Caco-2 (cell line): ENCODE measurements at regions not wholly inside any gene's neighbourhood (a gene's known extent, or its start where the extent isn't known, plus 50 kb on each side); places are given as distances from the start of the nearest gene placed in this dataset.

Source experiments
- BruUV-seq: library from RNA; stranded (reverse); fragments of 400-500 nt; replicated peaks from 2 replicates; lab custom pipeline; 2021; lab: Mats Ljungman, UMichigan
- CTCF ChIA-PET: fragments of 300-600 bp; sonication (Branson Sonifier 250); formaldehyde crosslinking; loops from one replicate; lab custom pipeline; 2022; ENCODE audit warnings: antibody characterized with exemption; lab: Charles Lee
- POLR2A ChIA-PET: fragments of 300-600 bp; sonication (Branson Sonifier 250); formaldehyde crosslinking; loops from one replicate; lab custom pipeline; 2022; ENCODE audit warnings: antibody characterized with exemption; lab: Charles Lee
- DNase-seq, 2 experiments: peaks; one replicate each; pipeline versions ENCODE4 v3.0.0 to v3.0.0-alpha.2; 2020 to 2022
- H3K27me3 ChIP-seq: replicated peaks from 2 replicates; pipeline ENCODE4 v1.6.0; 2011; ENCODE audit warnings: low read length; ENCODE audit not compliant: control insufficient read depth, insufficient read depth
- H3K36me3 ChIP-seq: 2 replicates; pipeline ENCODE4 v1.5.1; 2011; ENCODE audit warnings: low read length; ENCODE audit not compliant: control insufficient read depth, insufficient read depth
- H3K4me1 ChIP-seq: fragments of 250-450 bp; sonication (Bioruptor Pico); 2 replicates; pipeline ENCODE4 v1.5.1; 2020; ENCODE audit warnings: mild to moderate bottlenecking
- H3K4me3 ChIP-seq: 2 replicates; pipeline ENCODE4 v1.5.1; 2011; ENCODE audit warnings: low read depth, mild to moderate bottlenecking, control low read depth, low read length
- H3K9me3 ChIP-seq: fragments of 250-450 bp; sonication (Bioruptor Pico); 2 replicates; pipeline ENCODE4 v1.5.1; 2020; ENCODE audit warnings: mild to moderate bottlenecking, moderate library complexity
- H3K27ac Mint-ChIP-seq: one replicate; pipeline ENCODE4 v1.8.0; 2022; ENCODE audit warnings: mixed read lengths; ENCODE audit not compliant: unreplicated experiment
- H3K27me3 Mint-ChIP-seq: one replicate; pipeline ENCODE4 v1.8.0; 2022; ENCODE audit warnings: mixed read lengths; ENCODE audit not compliant: insufficient read depth, unreplicated experiment
- H3K36me3 Mint-ChIP-seq: one replicate; pipeline ENCODE4 v1.8.0; 2022; ENCODE audit warnings: mild to moderate bottlenecking, mixed read lengths; ENCODE audit not compliant: insufficient read depth, unreplicated experiment
- H3K4me1 Mint-ChIP-seq: one replicate; pipeline ENCODE4 v1.8.0; 2022; ENCODE audit warnings: low read depth, mixed read lengths; ENCODE audit not compliant: unreplicated experiment
- H3K4me3 Mint-ChIP-seq: one replicate; pipeline ENCODE4 v1.8.0; 2022; ENCODE audit warnings: mild to moderate bottlenecking, moderate library complexity, mixed read lengths; ENCODE audit not compliant: unreplicated experiment
- H3K9me3 Mint-ChIP-seq: one replicate; pipeline ENCODE4 v1.8.0; 2022; ENCODE audit warnings: mixed read lengths; ENCODE audit not compliant: unreplicated experiment
- CTCF ChIP-seq, 2 experiments: fragments of 200-600 bp in 1 of 2; IDR thresholded peaks; 1 replicate in 1 of 2; 2 replicates in 1 of 2; pipeline versions ENCODE4 v1.5.1 to v1.8.0; 2011 to 2022; ENCODE audit warnings: antibody characterized with exemption in 1 of 2, control low read depth in 1 of 2, inconsistent platforms in 1 of 2, low read depth in 1 of 2, low read length in 1 of 2, mild to moderate bottlenecking in 1 of 2, moderate library complexity in 1 of 2; ENCODE audit not compliant: insufficient read depth in 1 of 2, severe bottlenecking in 1 of 2, unreplicated experiment in 1 of 2
- intact Hi-C: fragments of 100-400 bp; cut with micrococcal nuclease; formaldehyde crosslinking; loops from one replicate; pipeline ENCODE4 v1.10.0; 2022; ENCODE audit not compliant: unreplicated experiment

DNA sequence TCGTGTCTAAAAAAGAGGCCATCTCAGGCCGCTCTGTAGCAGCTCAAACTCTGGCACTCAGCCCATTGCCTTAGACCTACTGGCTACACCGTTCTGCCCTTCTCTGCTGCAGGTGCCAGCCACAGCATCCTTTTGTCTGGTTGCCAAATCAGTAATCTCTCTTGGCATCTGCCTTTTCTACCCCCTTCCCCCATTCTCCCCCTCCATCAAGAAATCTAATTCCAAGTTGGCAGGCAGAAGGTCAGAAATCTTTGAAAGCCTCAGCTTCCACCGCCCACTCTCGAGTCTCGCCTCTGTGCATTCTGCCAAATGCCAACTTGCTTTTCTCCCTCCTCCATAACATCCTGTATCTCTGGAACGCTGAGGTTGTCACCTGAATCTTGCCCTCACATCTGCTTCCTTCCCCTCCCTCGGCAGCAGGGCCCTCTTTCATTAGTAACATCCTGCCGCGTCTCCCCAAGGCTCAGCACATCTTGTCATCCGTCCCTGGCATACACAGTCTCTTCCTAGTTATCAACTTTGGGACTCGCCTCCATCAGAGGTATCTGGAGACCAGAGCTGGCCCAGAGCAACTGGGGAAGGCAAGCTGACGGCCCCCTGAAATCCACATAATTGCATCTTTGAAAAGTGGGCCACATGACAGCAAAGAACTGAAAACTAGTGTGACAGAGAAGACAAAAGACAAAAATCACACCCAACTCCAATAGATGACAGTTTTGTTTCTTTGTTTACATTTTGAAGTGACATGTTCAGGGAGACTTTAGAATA, 312.0 kb upstream of the CCDC54 start:
- intact Hi-C loops = loop anchor here (2.0 kb wide), 1 partner anchor 456 kb away; no protein-coding TSS in a partner anchor
- Mint-ChIP-seq H3K4me3 (no peak overlapping the region), H3K36me3 (no peaks in the 10 kb centered on the region), H3K9me3 (no peaks in the 10 kb centered on the region), H3K4me1 (peaks cover 9% of the 10 kb centered on the region), H3K27me3 (peaks cover 4% of the 10 kb centered on the region), H3K27ac (no peak overlapping the region)
- no peak for DNase-seq
- H3K4me3 ChIP-seq = no peak overlapping the region
- ChIA-PET CTCF (interaction anchor here (0.7 kb wide), 1 partner anchor 13 kb away, joined by 3 read pairs; no protein-coding TSS in a partner anchor), POLR2A (no interaction called here)
- no peaks in the 10 kb centered on the region for H3K4me1 ChIP-seq
- no peaks in the 10 kb centered on the region for H3K36me3 ChIP-seq
- BruUV-seq = no TSS peak
- H3K9me3 ChIP-seq = no peaks in the 10 kb centered on the region
- no peaks in the 10 kb centered on the region for H3K27me3 ChIP-seq
- TF ChIP-seq CTCF (IDR thresholded peaks at IDR 0.05; ENCODE audit: insufficient read depth in 1 of 2, low read depth in 1 of 2, low read length in 1 of 2, severe bottlenecking in 1 of 2, unreplicated experiment in 1 of 2) = no peak

DNA sequence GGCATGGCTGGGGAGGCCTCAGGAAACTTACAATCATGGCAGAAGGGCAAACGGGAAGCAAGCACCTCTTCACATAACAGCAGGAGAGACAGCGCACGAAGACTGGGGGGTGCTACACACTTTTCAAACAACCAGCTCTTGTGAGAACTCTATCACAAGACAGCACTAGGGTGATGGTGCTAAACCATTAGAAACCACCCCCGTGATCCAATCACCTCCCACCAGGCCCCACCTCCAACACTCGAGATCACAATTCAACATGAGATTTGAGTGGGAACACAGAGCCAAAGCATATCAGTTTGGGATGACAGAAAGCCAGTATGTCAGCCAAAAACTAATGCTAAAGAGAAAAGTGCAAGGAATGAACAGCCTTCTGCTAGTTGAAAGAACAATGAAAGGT, 309.8 kb upstream of the CCDC54 start:
- no peaks in the 10 kb centered on the region for H3K4me1 ChIP-seq
- no peak for TF ChIP-seq CTCF (IDR thresholded peaks at IDR 0.05; ENCODE audit: insufficient read depth in 1 of 2, low read depth in 1 of 2, low read length in 1 of 2, severe bottlenecking in 1 of 2, unreplicated experiment in 1 of 2)
- no TSS peak for BruUV-seq
- H3K4me3 ChIP-seq = no peak overlapping the region
- intact Hi-C loops = no loop called here
- H3K27me3 ChIP-seq = no peaks in the 10 kb centered on the region
- H3K4me3 Mint-ChIP-seq = no peak overlapping the region
- ChIA-PET POLR2A (no interaction called here), CTCF (no interaction called here)
- H3K4me1 Mint-ChIP-seq = peaks cover 9% of the 10 kb centered on the region
- no peaks in the 10 kb centered on the region for H3K36me3 Mint-ChIP-seq
- H3K36me3 ChIP-seq = no peaks in the 10 kb centered on the region
- peaks cover 4% of the 10 kb centered on the region for H3K27me3 Mint-ChIP-seq
- DNase-seq = no peak
- H3K9me3 ChIP-seq = no peaks in the 10 kb centered on the region
- no peaks in the 10 kb centered on the region for H3K9me3 Mint-ChIP-seq
- no peak overlapping the region for H3K27ac Mint-ChIP-seq

DNA sequence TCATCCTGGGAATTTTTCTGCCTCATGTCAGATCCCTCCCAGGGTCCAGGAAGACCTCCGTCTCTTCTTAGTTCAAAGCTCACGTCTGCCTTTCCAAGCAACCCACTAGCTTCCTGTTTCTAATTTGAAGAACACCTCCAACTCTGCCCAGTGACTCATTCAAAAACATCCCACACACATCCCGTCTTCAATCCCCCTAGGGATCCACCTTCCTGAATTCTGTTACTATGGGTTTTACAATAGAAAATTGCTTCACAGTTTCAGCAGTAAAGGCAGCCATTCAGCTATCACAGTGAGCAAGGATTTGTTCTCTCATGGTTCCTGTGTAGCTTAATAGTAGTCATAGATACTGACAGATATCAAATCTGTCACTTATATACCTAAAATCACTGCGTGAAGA, 308.3 kb upstream of the CCDC54 start:
- Histone ChIP-seq H3K36me3 (no peaks in the 10 kb centered on the region), H3K27me3 (no peaks in the 10 kb centered on the region), H3K9me3 (no peaks in the 10 kb centered on the region), H3K4me1 (no peaks in the 10 kb centered on the region), H3K4me3 (no peak overlapping the region)
- CTCF ChIA-PET = no interaction called here
- Mint-ChIP-seq H3K36me3 (no peaks in the 10 kb centered on the region), H3K4me3 (no peak overlapping the region), H3K27ac (no peak overlapping the region), H3K27me3 (peaks cover 4% of the 10 kb centered on the region), H3K9me3 (no peaks in the 10 kb centered on the region), H3K4me1 (no peaks in the 10 kb centered on the region)
- POLR2A ChIA-PET = no interaction called here
- no peak for TF ChIP-seq CTCF (IDR thresholded peaks at IDR 0.05; ENCODE audit: insufficient read depth in 1 of 2, low read depth in 1 of 2, low read length in 1 of 2, severe bottlenecking in 1 of 2, unreplicated experiment in 1 of 2)
- intact Hi-C loops = no loop called here
- BruUV-seq = no TSS peak
- no peak for DNase-seq
